ENCODE measurements at regions not wholly inside any gene's neighbourhood (a gene's known extent, or its start where the extent isn't known, plus 50 kb on each side); places are given as distances from the start of the nearest gene placed in this dataset.
"Not testable (repeated sequence)": the region's sequence is repeated elsewhere in the genome, so short reads cannot be mapped to it uniquely, and the experiment has no call there.

GRCh38 chr4:138632856-138633579, 382.6 kb upstream of the NOCT start:
- no peaks in the 10 kb centered on the region for H3K36me3 Mint-ChIP-seq
- no peaks in the 10 kb centered on the region for H3K9me3 ChIP-seq (ENCODE audit: low read length)
- peaks cover 0 to 2% of the 10 kb centered on the region in 2 donors for H3K27me3 Mint-ChIP-seq
- H3K4me1 ChIP-seq (ENCODE audit: insufficient read depth, low read length): no peaks in the 10 kb centered on the region
- no peak overlapping the region for H3K4me3 Mint-ChIP-seq
- H3K4me3 ChIP-seq (ENCODE audit: low read length): no peak overlapping the region
- POLR2A ChIA-PET: no interaction called here
- CTCF ChIA-PET: no interaction called here
- no peaks in the 10 kb centered on the region for H3K36me3 ChIP-seq (ENCODE audit: insufficient read depth, low read length)
- no peak for DNase-seq
- no peaks in the 10 kb centered on the region for H3K4me1 Mint-ChIP-seq
- no peaks in the 10 kb centered on the region for H3K27me3 ChIP-seq (ENCODE audit: insufficient read depth, low read length, poor library complexity, severe bottlenecking)
- peaks cover 0 to 4% (median 2%) of the 10 kb centered on the region in 5 donors for H3K9me3 Mint-ChIP-seq
- no peak overlapping the region for H3K27ac Mint-ChIP-seq
- H3K27ac ChIP-seq (ENCODE audit: low read depth, low read length): no peak overlapping the region

DNA sequence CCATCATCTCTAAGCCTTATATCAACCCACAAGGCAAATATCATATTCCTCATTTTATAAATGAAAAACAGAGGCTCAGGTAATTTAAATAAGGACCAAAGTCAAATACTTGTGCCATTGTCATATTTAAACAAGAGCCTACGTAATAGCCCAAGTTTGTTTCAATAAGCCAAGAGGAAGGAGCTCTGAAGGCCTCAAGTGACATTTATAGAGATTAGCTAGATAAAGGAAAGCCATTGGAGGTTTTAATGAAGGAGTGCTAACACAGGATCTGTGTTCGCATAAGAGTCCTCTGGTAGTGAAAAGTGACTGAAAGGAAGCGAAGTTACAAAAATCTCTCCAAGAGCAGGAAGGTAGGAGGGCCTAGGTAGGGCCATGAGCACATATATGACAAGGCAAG, 384.9 kb upstream of the NOCT start:
- POLR2A ChIA-PET: no interaction called here
- no peak for DNase-seq
- Mint-ChIP-seq H3K4me3 (no peak overlapping the region), H3K27ac (no peak overlapping the region), H3K9me3 (peaks cover 0 to 2% (median 2%) of the 10 kb centered on the region in 5 donors), H3K27me3 (peaks cover 0 to 2% of the 10 kb centered on the region in 2 donors), H3K4me1 (no peaks in the 10 kb centered on the region), H3K36me3 (no peaks in the 10 kb centered on the region)
- CTCF ChIA-PET: no interaction called here
- Histone ChIP-seq H3K4me1 (ENCODE audit: insufficient read depth, low read length) (no peaks in the 10 kb centered on the region), H3K4me3 (ENCODE audit: low read length) (no peak overlapping the region), H3K27ac (ENCODE audit: low read depth, low read length) (no peak overlapping the region), H3K36me3 (ENCODE audit: insufficient read depth, low read length) (no peaks in the 10 kb centered on the region), H3K9me3 (ENCODE audit: low read length) (no peaks in the 10 kb centered on the region), H3K27me3 (ENCODE audit: insufficient read depth, low read length, poor library complexity, severe bottlenecking) (no peaks in the 10 kb centered on the region)

- no peak for DNase-seq
- Mint-ChIP-seq H3K27ac (no peak overlapping the region), H3K9me3 (peaks cover 0 to 2% (median 0%) of the 10 kb centered on the region in 5 donors), H3K27me3 (peaks cover 0 to 2% of the 10 kb centered on the region in 2 donors), H3K4me1 (no peaks in the 10 kb centered on the region), H3K4me3 (no peak overlapping the region), H3K36me3 (no peaks in the 10 kb centered on the region)
- Histone ChIP-seq H3K27ac (ENCODE audit: low read depth, low read length) (no peak overlapping the region), H3K9me3 (ENCODE audit: low read length) (no peaks in the 10 kb centered on the region), H3K36me3 (ENCODE audit: insufficient read depth, low read length) (no peaks in the 10 kb centered on the region), H3K4me3 (ENCODE audit: low read length) (no peak overlapping the region), H3K27me3 (ENCODE audit: insufficient read depth, low read length, poor library complexity, severe bottlenecking) (no peaks in the 10 kb centered on the region), H3K4me1 (ENCODE audit: insufficient read depth, low read length) (no peaks in the 10 kb centered on the region)
- ChIA-PET CTCF (no interaction called here), POLR2A (no interaction called here)
Observed at GRCh38 chr4:138629669-138630068, 385.9 kb upstream of the NOCT start.

DNA sequence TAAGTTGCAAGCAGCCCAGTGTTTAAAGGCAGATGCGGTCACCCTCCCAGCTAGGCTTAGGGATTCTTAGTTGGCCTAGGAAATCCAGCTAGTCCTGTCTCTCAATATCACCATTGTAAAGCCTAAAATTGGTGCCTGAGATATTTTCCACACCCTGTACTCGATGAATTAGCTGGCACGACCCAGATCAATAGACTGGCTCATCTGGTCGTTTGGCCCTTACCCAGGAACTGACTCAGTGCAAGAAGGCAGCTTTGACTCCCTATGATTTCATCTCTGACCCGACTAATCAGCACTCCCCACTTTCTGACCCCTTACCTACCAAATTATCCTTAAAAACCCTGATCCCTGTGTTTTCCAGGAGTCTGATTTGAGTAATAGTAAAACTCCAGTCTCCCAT, 384.9 kb upstream of the SLC7A11 start:
- H3K27ac Mint-ChIP-seq: no peak overlapping the region
- no peaks in the 10 kb centered on the region for H3K9me3 ChIP-seq (ENCODE audit: low read length)
- no peaks in the 10 kb centered on the region for H3K27me3 ChIP-seq (ENCODE audit: insufficient read depth, low read length, poor library complexity, severe bottlenecking)
- H3K27ac ChIP-seq (ENCODE audit: low read depth, low read length): no peak overlapping the region
- no peak overlapping the region for H3K4me3 Mint-ChIP-seq
- no peaks in the 10 kb centered on the region for H3K4me1 Mint-ChIP-seq
- H3K36me3 ChIP-seq (ENCODE audit: insufficient read depth, low read length): no peaks in the 10 kb centered on the region
- H3K9me3 Mint-ChIP-seq: peaks cover 0 to 9% (median under 1%) of the 10 kb centered on the region in 5 donors
- POLR2A ChIA-PET: no interaction called here
- no peak for DNase-seq
- H3K27me3 Mint-ChIP-seq: no peaks in the 10 kb centered on the region
- no peak overlapping the region for H3K4me3 ChIP-seq (ENCODE audit: low read length)
- H3K36me3 Mint-ChIP-seq: no peaks in the 10 kb centered on the region
- H3K4me1 ChIP-seq (ENCODE audit: insufficient read depth, low read length): no peaks in the 10 kb centered on the region
- CTCF ChIA-PET: no interaction called here

DNA sequence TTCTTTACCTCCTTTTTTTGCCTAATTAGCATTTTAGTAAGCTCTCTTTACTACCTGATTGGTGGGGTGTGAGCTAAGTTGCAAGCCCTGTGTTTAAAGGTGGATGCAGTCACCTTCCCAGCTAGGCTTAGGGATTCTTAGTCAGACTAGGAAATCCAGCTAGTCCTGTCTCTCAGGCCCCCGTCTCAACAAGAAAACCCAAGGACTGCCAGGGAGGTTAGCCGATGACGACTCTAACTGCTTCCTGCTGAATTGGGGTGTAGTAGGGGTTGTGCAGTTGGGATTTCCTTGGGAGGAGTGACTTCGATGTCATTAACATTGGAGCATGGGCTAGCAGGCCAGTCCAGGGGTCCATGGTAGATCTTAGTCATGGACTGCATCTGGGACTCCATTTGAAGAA, 380.2 kb upstream of the SLC7A11 start:
- H3K9me3 Mint-ChIP-seq: peaks cover 0 to 19% (median 4%) of the 10 kb centered on the region in 5 donors
- H3K4me3 ChIP-seq (ENCODE audit: low read length); H3K36me3 ChIP-seq (ENCODE audit: insufficient read depth, low read length); H3K9me3 ChIP-seq (ENCODE audit: low read length); H3K27me3 Mint-ChIP-seq; H3K36me3 Mint-ChIP-seq; H3K27ac ChIP-seq (ENCODE audit: low read depth, low read length); H3K4me1 ChIP-seq (ENCODE audit: insufficient read depth, low read length); H3K4me3 Mint-ChIP-seq; H3K4me1 Mint-ChIP-seq; H3K27me3 ChIP-seq (ENCODE audit: insufficient read depth, low read length, poor library complexity, severe bottlenecking); CTCF ChIA-PET; H3K27ac Mint-ChIP-seq; DNase-seq; POLR2A ChIA-PET: not testable (repeated sequence)

DNA sequence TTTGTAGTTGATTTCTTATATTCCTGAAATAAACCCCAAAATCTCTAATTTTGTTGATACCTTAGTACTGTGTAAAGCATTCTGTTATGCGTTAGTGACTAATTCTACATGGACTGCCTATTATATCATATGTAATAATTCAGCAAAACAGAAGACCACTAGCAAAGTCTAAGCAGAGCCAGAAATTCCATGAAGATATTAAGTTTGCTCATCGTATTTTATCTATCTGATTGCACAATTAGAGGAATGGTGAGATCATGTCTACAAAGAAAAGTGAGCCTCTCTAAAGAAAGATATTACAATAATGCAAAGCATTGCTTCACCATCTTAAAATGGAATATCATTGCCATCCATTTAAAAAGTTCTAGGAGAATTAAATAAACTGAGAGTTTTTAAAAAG, 374.6 kb upstream of the SLC7A11 start:
- Histone ChIP-seq H3K9me3 (ENCODE audit: low read length) (no peaks in the 10 kb centered on the region), H3K27ac (ENCODE audit: low read depth, low read length) (no peak overlapping the region), H3K36me3 (ENCODE audit: insufficient read depth, low read length) (no peaks in the 10 kb centered on the region), H3K4me3 (ENCODE audit: low read length) (no peak overlapping the region), H3K4me1 (ENCODE audit: insufficient read depth, low read length) (no peaks in the 10 kb centered on the region), H3K27me3 (ENCODE audit: insufficient read depth, low read length, poor library complexity, severe bottlenecking) (no peaks in the 10 kb centered on the region)
- Mint-ChIP-seq H3K36me3 (no peaks in the 10 kb centered on the region), H3K9me3 (peaks cover 0 to 21% (median under 1%) of the 10 kb centered on the region in 5 donors), H3K4me1 (no peaks in the 10 kb centered on the region), H3K27ac (no peak overlapping the region), H3K27me3 (peaks cover 0 to 2% of the 10 kb centered on the region in 2 donors), H3K4me3 (no peak overlapping the region)
- ChIA-PET POLR2A (no interaction called here), CTCF (no interaction called here)
- no peak for DNase-seq

DNA sequence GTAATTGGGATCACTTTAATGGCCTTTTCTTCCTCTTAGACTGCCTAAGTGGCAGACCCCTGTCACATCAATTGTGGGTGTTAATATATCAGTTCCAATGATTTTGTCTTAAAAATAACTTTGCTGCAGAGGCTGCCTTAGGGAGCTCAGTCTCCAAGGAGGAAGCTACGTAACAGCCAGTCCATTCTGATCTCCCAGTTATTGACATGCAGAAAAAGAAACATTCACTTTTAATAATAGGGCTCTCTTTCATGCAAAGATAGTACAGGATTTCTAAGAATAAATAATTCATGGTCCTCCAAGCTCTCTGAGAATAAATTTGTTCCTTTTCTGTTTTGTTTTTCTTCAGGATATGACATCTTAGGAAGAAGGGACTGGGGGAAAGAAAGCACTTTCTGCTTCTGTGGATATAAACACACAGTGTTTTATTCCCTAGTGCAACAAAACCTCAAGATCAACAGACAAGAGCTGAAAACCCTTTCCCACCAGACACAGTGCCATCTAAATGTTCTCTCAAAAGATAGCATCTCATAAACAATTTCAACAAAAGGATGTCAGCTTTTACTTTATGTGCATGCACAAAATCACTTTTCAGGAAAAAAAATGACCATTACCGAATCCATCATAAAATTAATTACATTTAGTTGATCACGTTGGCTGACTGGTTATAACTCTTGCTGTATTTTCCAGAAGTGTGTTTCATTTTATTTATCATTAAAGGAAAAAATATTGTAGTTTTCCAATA, 372.4 kb upstream of the SLC7A11 start:
- no peak overlapping the region for H3K27ac Mint-ChIP-seq

DNA sequence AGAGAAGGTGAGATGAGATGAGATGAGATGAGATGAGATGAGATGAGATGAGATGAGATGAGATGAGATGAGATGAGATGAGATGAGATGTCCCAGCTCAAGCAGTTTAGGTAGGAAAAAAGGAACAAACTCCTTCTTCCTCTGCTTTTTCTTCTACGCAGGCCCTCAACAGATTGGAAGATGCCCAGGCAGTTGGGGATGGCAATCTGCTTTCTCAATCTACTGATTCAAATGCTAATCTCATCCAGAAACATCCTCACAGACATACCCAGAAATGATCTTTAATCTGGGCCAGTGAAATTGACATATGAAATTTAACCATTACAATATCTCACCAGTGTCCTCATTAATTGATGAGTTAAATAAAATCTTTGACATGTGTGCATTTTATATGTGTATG, 370.3 kb upstream of the SLC7A11 start:
- Mint-ChIP-seq H3K4me3 (no peak overlapping the region), H3K4me1 (no peaks in the 10 kb centered on the region), H3K36me3 (no peaks in the 10 kb centered on the region), H3K27ac (no peak overlapping the region), H3K27me3 (peaks cover 0 to 6% of the 10 kb centered on the region in 2 donors), H3K9me3 (peaks cover 0 to 4% (median 0%) of the 10 kb centered on the region in 5 donors)
- Histone ChIP-seq H3K27ac (ENCODE audit: low read depth, low read length) (no peak overlapping the region), H3K27me3 (ENCODE audit: insufficient read depth, low read length, poor library complexity, severe bottlenecking) (no peaks in the 10 kb centered on the region), H3K4me3 (ENCODE audit: low read length) (no peak overlapping the region), H3K9me3 (ENCODE audit: low read length) (no peaks in the 10 kb centered on the region), H3K36me3 (ENCODE audit: insufficient read depth, low read length) (no peaks in the 10 kb centered on the region), H3K4me1 (ENCODE audit: insufficient read depth, low read length) (no peaks in the 10 kb centered on the region)
- no peak for DNase-seq
- ChIA-PET CTCF (no interaction called here), POLR2A (no interaction called here)

More for the DNA sequence above, 372.4 kb upstream of the SLC7A11 start:
- H3K4me3 Mint-ChIP-seq: no peak overlapping the region
- no peaks in the 10 kb centered on the region for H3K9me3 ChIP-seq (ENCODE audit: low read length)
- H3K36me3 ChIP-seq (ENCODE audit: insufficient read depth, low read length): no peaks in the 10 kb centered on the region
- H3K27ac ChIP-seq (ENCODE audit: low read depth, low read length): no peak overlapping the region
- H3K27me3 Mint-ChIP-seq: peaks cover 0 to 6% of the 10 kb centered on the region in 2 donors
- H3K4me1 ChIP-seq (ENCODE audit: insufficient read depth, low read length): no peaks in the 10 kb centered on the region
- no peak overlapping the region for H3K4me3 ChIP-seq (ENCODE audit: low read length)
- no peaks in the 10 kb centered on the region for H3K4me1 Mint-ChIP-seq
- no peaks in the 10 kb centered on the region for H3K27me3 ChIP-seq (ENCODE audit: insufficient read depth, low read length, poor library complexity, severe bottlenecking)
- no peak for DNase-seq
- H3K36me3 Mint-ChIP-seq: no peaks in the 10 kb centered on the region
- POLR2A ChIA-PET: no interaction called here
- CTCF ChIA-PET: no interaction called here
- H3K9me3 Mint-ChIP-seq: peaks cover 0 to 21% (median 0%) of the 10 kb centered on the region in 5 donors

All from CD8-positive, alpha-beta memory T cell (primary cell).